SU-DHL-6 (cell line): ENCODE measurements at regions not wholly inside any gene's neighbourhood (a gene's known extent, or its start where the extent isn't known, plus 50 kb on each side); places are given as distances from the start of the nearest gene placed in this dataset.

ENCODE experiments used
- H2AFZ ChIP-seq: fragments of 200-600 bp; sonication (generic); 2 replicates; pipeline ENCODE4 v1.6.1; 2014; ENCODE audit warnings: low read depth, mild to moderate bottlenecking, moderate library complexity, mixed read lengths, antibody characterized with exemption, low read length; ENCODE audit not compliant: severe bottlenecking
- H3F3A ChIP-seq: fragments of 200-600 bp; shearing (Covaris generic); 2 replicates; pipeline ENCODE4 v1.6.0; 2016; ENCODE audit warnings: antibody characterized with exemption, mild to moderate bottlenecking; ENCODE audit not compliant: insufficient read depth
- H3K27ac ChIP-seq: fragments of 200-600 bp; sonication (generic); 2 replicates; pipeline ENCODE4 v1.5.1; 2016; ENCODE audit warnings: low read depth, mild to moderate bottlenecking, low read length, moderate library complexity, mixed read lengths
- H3K27me3 ChIP-seq: fragments of 200-600 bp; sonication (generic), shearing (Covaris generic); 2 replicates; pipeline ENCODE4 v1.6.0; 2014; ENCODE audit warnings: mild to moderate bottlenecking, low read length
- H3K36me3 ChIP-seq: fragments of 200-600 bp; sonication (generic); 2 replicates; pipeline ENCODE4 v1.6.1; 2014; ENCODE audit warnings: mild to moderate bottlenecking, low read length, mixed read lengths
- H3K4me2 ChIP-seq: fragments of 300-600, 200-600 bp; shearing (Covaris generic), sonication (generic); 2 replicates; pipeline ENCODE4 v1.6.0; 2014; ENCODE audit warnings: low read length, low read depth, mild to moderate bottlenecking; ENCODE audit not compliant: poor library complexity, severe bottlenecking
- H3K4me3 ChIP-seq: fragments of 200-600 bp; sonication (generic); 2 replicates; pipeline ENCODE4 v1.5.1; 2014; ENCODE audit warnings: antibody characterized with exemption, low read length, mild to moderate bottlenecking, mixed read lengths; ENCODE audit not compliant: insufficient read depth, poor library complexity, severe bottlenecking
- H3K79me2 ChIP-seq: fragments of 200-600 bp; sonication (generic); 2 replicates; pipeline ENCODE4 v1.6.1; 2014; ENCODE audit warnings: mild to moderate bottlenecking, low read length, moderate library complexity; ENCODE audit not compliant: insufficient read depth
- H3K9ac ChIP-seq: fragments of 200-600 bp; sonication (generic); 2 replicates; pipeline ENCODE4 v1.7.0; 2014; ENCODE audit warnings: mild to moderate bottlenecking, low read length
- H3K9me2 ChIP-seq: fragments of 200-600 bp; sonication (generic); replicated peaks from 2 replicates; pipeline ENCODE4 v1.6.1; 2014; ENCODE audit warnings: low read length; ENCODE audit not compliant: insufficient read depth
- H3K9me3 ChIP-seq: fragments of 200-600 bp; sonication (generic); 2 replicates; pipeline ENCODE4 v1.6.1; 2014; ENCODE audit warnings: low read length, mixed read lengths; ENCODE audit not compliant: insufficient read depth
- H4K20me1 ChIP-seq: fragments of 200-600 bp; sonication (generic); 2 replicates; pipeline ENCODE4 v1.6.1; 2014; ENCODE audit warnings: low read depth, mild to moderate bottlenecking, antibody characterized with exemption, low read length, moderate library complexity, mixed read lengths
- EZH2phosphoT487 ChIP-seq: fragments of 200-600 bp; sonication (generic), shearing (Covaris generic); conservative IDR thresholded peaks from 2 replicates; pipeline ENCODE4 v1.6.1; 2018; ENCODE audit warnings: mild to moderate bottlenecking, antibody characterized with exemption, low read length, moderate library complexity, mixed read lengths
- TF ChIP-seq, protein P1 (sequence below): fragments of 200-600 bp; sonication (generic); IDR thresholded peaks from one replicate; pipeline ENCODE4 v1.5.1; 2017; ENCODE audit warnings: antibody characterized with exemption, mild to moderate bottlenecking, low read length, moderate library complexity; ENCODE audit not compliant: insufficient read depth, poor library complexity, severe bottlenecking

DNA sequence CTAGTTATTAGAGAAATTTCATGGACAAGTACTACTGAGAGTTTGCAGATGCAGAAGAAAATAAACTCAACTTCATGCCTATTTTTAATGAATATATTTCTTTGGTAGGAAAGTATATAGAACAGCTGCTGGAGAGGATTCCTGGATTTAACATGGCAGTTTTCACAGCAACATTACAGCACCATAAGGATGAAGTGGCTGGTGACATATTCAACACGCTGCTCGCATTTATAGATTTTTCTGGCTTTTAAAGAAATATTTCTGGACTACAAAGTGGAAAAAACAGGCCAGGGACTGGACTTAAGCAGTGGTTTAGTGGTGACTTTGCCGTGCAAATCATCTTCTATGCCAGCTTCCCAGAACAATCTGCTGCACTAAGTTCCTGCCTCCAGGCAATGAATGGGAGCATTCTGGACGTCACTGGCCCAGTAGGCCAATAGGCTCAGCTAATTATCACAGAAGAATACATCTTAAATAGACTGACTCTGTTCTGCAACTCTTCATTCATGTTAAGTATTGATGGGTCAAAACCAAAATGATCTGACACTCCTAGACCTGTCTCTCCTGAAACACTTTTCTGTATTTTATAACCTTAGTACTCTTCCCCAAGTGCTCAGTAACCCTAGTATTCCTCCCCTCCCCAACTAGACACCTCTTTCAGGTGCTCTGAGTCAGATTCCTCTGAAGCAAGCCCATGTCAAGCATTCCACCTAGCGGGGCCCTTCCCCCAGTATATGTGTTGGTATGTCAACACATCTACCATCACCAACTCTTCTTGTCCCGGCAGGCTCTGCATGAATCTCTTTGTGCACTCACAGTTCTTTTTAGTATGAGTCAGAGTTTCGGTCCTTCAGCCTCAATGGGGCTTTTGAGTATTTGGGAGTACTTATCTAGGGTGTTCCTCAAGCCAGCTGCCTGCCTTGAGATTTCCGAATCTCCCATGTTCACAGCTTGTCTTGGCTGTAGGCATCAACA, 625.5 kb downstream of the CHSY3 start:
- Histone ChIP-seq H3K4me3 (no peak overlapping the region), H3K9me2 (no peaks in the 10 kb centered on the region), H3K9ac (no peak overlapping the region), H3F3A (no peaks in the 10 kb centered on the region), H4K20me1 (no peaks in the 10 kb centered on the region), H3K36me3 (no peaks in the 10 kb centered on the region), H3K79me2 (no peaks in the 10 kb centered on the region), H3K4me2 (no peak overlapping the region), H3K9me3 (no peaks in the 10 kb centered on the region), H3K27me3 (no peaks in the 10 kb centered on the region), H2AFZ (no peak overlapping the region), H3K27ac (no peak overlapping the region)
- TF ChIP-seq, protein P1, sequence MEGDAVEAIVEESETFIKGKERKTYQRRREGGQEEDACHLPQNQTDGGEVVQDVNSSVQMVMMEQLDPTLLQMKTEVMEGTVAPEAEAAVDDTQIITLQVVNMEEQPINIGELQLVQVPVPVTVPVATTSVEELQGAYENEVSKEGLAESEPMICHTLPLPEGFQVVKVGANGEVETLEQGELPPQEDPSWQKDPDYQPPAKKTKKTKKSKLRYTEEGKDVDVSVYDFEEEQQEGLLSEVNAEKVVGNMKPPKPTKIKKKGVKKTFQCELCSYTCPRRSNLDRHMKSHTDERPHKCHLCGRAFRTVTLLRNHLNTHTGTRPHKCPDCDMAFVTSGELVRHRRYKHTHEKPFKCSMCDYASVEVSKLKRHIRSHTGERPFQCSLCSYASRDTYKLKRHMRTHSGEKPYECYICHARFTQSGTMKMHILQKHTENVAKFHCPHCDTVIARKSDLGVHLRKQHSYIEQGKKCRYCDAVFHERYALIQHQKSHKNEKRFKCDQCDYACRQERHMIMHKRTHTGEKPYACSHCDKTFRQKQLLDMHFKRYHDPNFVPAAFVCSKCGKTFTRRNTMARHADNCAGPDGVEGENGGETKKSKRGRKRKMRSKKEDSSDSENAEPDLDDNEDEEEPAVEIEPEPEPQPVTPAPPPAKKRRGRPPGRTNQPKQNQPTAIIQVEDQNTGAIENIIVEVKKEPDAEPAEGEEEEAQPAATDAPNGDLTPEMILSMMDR: no peak
- TF ChIP-seq EZH2phosphoT487: no peak

DNA sequence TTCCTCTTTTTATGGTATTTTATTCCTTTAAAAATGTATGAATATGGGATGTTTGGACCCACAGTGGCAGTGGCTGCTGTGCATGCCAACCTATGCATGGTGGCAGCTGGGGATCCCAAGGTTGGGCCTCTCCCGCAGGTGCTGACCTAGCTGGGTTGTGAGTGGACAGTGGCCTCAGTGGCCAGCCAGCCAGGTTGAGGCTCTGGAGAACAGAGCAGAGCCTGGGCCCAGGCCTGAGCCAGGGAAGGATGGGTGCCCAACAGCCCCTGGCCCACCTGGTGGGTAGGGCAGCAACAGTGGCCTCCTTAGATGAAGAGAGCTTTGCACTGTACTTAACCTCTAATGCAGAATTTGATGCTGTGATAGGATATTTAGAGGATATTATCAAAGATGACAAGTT, 624.8 kb downstream of the CHSY3 start:
- Histone ChIP-seq H3K4me3 (no peak overlapping the region), H4K20me1 (no peaks in the 10 kb centered on the region), H3K9me2 (no peaks in the 10 kb centered on the region), H3K27ac (no peak overlapping the region), H3K79me2 (no peaks in the 10 kb centered on the region), H3K27me3 (no peaks in the 10 kb centered on the region), H2AFZ (no peak overlapping the region), H3K36me3 (no peaks in the 10 kb centered on the region), H3K9ac (no peak overlapping the region), H3K4me2 (no peak overlapping the region), H3F3A (no peaks in the 10 kb centered on the region), H3K9me3 (no peaks in the 10 kb centered on the region)
- no peak for TF ChIP-seq EZH2phosphoT487
- TF ChIP-seq, protein P1: no peak

DNA sequence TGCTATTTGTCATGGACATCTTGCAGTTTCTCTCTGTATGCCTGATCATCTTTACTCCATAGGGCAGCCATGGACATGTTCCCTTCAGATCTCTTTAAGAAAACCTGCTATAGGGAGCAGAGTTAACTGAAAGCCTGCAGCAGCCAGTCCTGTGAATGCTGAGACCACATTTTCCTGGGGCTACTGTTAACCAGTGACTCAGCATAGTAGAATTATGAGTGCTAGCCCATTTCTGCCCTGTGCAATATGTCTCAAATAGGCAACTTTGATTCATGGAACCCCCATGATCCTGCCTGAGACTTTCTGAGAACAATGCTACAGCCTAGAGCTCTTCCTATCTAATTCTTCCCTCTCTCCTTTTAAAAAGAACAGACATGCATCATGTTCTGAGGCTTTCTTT, 624.2 kb downstream of the CHSY3 start:
- Histone ChIP-seq H3K27me3 (no peaks in the 10 kb centered on the region), H3K36me3 (no peaks in the 10 kb centered on the region), H3F3A (no peaks in the 10 kb centered on the region), H3K27ac (no peak overlapping the region), H2AFZ (no peak overlapping the region), H4K20me1 (no peaks in the 10 kb centered on the region), H3K9me2 (no peaks in the 10 kb centered on the region), H3K4me3 (no peak overlapping the region), H3K9me3 (no peaks in the 10 kb centered on the region), H3K4me2 (no peak overlapping the region), H3K79me2 (no peaks in the 10 kb centered on the region), H3K9ac (no peak overlapping the region)
- TF ChIP-seq, protein P1: no peak
- TF ChIP-seq EZH2phosphoT487: no peak
